Mucosa of gallbladder (tissue), 1 donor: ENCODE measurements at regions not wholly inside any gene's neighbourhood (a gene's known extent, or its start where the extent isn't known, plus 50 kb on each side); places are given as distances from the start of the nearest gene placed in this dataset.
A peak's percentile ranks its signal among the peaks of the same experiment; 100 is the strongest.
"Not testable (repeated sequence)": the region's sequence is repeated elsewhere in the genome, so short reads cannot be mapped to it uniquely, and the experiment has no call there.

ENCODE experiments used
- DNase-seq: peaks from one replicate; pipeline ENCODE4 v3.0.0-alpha.2; 2020; ENCODE audit warnings: low spot score
- donor health status: DM: no; HTN: no; CAD: no.

DNA sequence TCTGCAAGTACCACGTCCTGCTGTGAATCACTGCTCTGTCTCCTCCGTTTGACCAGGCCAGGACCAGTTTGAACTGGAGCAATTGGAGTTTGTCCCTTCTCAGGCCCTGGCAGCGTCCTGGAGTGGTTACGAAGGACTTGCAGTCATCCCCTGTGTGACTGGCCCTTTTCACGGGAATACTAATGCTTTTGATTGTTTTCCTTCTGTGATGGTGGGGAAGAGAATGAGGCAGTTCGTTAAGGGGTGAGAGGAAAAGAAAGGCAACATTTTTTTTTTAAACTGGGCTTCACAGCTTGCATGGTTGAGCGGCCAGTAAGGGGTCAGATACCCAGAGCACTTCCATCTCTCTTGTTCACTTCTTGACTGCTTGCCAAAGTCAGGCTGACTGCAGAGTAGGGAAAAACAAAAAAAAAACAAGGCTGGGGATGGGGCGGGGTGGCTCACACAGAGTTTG, 153.5 kb upstream of the STK32A start:
- DNase-seq, result peak; percentile 43

DNA sequence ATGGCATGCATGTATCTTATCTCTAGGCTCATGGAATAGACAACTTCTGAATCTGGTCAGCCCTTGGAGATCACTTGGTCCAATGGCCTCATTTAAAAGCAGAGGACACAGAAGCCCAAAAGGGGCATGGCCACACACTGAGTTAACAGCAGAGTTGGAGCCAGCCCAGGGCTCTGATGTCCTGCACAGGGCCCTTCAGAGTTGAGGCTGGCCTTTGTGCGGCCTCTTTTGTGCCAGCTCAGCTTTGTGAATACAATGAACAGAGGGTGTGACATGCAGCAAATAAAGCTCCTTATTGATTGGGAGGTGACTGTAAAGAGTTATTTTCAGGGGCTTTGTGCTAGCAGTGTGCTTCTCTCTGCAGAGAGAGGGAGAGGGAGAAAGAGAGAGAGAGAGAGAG, 150.1 kb upstream of the STK32A start:
- peak; percentile 58 for DNase-seq

DNA sequence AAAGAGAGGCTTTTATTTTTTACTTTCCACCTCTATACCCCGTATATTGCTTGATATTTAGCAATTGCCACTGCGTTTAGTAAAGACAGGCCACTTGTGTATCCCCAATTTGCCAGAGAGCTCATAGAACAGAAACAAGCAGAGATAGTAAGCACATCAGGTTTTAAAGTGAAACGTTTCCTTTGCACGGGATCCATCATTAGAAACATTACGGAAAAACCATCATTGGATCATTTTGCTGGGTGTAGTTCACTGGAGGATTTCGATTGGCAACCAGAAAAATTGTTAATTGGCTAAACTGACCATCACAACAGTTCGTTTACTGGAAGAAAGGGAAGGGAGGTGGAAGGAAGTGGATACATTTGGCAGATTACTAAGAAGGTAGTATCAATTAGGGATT, 149.4 kb upstream of the STK32A start:
- DNase-seq, result no peak

DNA sequence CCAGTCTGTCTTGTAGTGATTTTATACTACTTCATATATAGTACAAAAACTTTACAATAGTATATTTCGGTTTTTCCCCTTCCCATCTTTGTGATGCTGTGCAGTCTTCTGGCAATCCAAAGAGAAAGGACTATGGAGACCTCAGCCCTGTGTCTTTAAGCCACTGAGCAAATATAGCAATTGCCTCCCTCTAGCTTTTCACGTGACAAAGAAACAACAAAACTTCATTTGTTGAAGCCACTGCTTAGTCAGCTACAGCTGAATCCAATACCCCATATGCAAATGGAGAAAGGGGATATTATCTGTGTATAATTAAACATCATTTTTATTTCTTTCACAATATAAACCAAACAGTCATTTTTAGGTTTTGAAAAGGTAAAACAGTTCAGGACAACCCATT, 142.8 kb upstream of the STK32A start:
- no peak for DNase-seq

DNA sequence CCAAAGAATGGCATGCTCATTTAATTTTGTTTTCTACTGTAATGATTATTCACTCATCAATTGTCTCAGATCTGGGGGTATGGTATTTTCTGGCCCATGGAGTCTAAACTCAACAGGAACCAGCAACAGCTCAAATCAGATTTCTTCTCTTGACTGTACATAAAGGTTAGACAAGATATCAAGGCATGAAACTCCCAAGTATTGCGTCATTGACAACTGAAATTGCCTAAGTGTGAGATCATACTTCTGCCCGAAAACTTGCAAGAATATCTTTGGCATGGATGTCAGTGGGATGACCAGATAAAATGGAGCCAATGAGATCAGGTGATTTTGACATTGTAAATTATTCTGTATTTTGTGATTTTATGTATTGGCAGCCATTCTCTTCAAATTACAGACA, 141.7 kb upstream of the STK32A start:
- DNase-seq, result no peak

DNA sequence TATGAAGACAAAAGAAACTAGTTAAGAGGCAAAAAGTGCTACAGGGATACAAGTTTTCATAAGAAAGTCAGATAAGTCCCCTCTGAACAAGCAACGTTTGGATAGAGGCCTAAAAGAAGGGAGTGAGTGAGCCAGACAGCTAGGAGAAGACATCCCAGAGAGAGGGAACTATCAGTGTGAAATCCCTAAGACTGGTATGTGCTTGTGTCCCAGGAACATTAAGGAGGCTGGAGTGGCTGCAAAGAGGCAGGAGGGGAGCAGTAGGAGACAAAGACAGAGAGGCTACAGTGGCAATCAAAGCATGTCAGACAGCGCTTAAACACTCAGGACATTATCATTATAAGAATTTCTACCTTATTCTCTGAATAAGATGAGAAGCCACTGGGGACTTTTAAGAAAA, 139.1 kb upstream of the STK32A start:
- DNase-seq, result no peak

DNA sequence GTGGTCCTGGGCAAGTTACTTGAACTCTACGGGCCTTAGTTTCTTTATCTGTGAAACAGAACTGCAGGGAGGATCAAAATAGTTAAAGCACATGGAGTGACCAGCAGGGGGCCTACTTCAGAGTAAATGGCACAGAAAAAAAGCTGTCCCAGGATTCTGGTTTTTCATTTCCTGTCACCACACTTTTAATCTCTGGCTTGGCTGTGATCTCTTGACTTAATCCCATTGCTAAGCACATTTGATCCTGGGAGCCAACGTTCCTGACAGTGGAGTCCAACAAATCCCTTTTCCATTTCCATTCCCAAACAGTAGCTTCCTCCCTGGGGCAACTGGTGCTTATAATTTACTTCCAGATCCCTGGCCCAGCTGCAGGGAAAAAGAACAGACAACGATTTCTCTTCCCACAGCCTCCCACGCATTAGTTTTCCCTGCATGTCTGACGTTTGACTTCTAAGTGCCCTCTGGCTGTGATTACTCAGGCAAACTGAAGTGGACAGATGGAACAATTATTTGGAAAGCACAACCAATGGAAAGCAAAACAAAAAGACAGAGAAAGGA, 136.5 kb upstream of the STK32A start:
- DNase-seq, result peak; percentile 10

DNA sequence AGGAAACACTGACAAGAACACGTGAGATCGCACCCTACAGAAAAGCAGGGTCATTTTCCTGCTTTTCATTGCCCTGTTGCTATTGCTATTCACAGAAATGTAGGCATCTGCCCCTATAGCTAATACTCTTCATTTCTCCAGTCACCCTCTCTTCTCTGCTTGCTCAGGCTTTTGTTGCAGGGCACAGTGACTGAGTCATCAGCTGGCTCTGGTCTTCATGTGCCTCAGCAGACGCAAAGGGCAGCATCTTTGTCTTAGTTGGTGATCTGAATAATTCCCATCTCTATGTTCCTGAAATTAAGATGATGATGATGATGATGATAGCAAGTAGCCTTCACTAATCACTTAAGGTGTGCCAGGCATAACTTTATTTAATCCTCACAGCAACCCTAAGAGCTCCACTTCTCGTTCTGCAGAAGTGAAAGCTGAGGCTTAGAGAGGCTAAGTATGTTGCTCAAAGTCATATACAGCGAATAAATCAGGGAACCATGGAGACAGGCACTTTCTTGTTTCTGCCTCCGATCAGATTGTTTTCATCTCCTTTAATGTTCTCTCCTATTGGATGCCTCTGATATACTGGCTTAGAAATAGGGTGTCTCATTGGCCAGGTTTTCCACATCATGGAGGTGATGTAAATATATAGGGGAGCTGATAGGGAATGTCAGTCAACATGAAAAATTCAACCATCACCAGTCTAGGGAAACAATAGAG, 133.0 kb upstream of the STK32A start:
- no peak for DNase-seq

DNA sequence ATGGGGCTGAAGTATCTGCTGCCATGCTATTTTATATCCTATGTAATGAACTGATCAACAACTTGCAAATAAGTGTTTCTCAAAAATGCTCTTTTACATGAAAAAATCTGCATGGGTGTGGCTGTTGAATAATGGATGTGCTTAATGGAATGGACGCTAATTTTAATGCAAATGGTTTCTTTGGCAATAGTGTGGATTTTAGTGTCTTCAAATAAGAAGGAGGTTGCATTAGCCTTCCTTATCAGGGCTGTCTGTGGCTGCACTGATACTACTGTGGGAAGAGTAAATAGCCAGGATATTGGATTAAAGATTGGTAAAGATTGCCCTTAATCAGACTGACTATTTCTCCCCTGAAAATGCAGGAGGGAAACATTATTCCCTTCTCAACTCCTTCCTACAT, 121.9 kb upstream of the STK32A start:
- no peak for DNase-seq

DNA sequence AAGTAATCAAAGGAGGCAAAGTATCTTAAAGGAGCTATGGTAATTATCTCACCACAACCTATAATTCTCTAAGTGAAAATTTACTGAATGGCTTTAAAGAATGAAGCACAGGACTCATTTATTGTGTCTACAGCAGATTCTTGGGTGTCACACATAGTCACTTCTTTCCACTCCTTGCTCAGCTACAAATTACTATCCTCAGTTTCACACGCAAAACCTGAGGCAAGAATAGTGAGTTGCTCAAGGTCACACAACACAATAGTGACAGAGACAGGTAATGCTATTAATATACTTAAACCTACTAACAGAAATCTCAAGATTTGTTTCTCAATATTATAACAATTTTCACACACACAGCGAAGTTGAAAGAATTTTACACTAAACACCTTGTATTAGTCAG, 120.9 kb upstream of the STK32A start:
- no peak for DNase-seq

DNA sequence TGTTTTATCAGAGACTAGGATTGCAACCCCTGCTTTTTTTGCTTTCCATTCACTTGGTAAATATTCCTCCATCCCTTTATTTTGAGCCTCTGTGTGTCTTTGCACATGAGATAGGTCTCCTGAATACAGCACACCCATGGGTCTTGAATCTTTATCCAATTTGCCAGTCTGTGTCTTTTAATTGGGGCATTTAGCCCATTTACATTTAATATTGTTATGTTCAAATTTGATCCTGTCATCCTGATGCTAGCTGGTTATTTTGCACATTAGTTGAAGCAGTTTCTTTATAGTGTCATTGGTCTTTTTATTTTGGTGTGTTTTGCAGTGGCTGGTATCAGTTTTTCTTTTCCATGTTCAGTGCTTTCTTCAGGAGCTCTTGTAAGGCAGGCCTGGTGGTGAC, 95.1 kb upstream of the STK32A start:
- DNase-seq, result not testable (repeated sequence)

DNA sequence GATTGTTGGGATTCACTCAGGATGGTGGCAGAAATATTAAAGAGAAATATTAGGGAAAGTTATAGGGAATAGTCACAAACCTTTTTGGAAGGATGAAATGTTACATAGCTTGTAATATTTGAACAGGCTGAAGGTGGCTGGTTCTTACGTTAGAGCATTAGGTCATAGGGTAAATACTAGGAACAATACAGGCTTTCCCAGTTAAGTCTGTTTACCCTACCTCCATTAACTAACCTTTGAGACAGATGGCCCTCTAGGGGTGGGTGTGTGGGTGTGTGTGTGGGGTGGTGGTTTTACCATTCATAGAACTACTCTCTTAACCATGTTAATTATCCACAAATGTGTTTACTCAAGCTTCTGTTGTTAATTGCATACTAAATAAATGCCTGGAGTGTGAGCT, 94.3 kb upstream of the STK32A start:
- peak; percentile 58 for DNase-seq

DNA sequence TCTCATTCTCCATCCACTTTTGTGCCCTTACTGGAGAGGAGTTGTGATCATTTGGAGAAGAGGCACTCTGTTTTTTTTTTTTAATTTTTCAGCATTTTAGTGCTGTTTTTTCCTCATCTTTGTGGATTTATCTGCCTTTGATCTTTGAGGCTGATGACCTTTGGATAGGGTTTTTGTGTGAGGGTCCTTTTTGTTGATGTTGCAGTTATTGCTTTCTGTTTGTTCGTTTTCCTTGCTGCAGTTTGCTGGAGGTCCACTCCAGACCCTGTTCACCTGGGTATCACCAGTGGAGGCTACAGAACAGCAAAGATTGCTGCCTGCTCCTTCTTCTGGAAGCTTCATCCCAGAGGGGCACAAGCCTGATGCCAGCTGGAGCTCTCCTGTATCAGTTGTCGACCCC, 93.2 kb upstream of the STK32A start:
- not testable (repeated sequence) for DNase-seq

DNA sequence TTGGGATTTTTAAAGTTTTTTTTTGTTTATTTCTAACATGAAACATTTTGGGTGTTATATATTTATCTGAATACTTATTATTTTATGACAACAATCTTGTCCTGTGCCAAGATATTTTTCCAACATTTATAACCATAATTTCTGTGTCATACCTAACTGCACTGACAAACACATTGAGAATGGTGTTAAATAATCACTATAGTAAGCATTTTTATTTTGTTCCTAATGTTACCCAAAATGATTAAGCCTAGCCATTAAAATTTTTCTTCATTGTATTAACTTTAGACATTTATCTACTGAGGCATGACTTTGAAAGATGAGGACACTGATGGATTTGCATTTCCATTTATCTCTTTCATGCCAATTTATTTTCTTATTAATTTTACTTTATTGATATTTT, 91.6 kb upstream of the STK32A start:
- DNase-seq, result no peak

DNA sequence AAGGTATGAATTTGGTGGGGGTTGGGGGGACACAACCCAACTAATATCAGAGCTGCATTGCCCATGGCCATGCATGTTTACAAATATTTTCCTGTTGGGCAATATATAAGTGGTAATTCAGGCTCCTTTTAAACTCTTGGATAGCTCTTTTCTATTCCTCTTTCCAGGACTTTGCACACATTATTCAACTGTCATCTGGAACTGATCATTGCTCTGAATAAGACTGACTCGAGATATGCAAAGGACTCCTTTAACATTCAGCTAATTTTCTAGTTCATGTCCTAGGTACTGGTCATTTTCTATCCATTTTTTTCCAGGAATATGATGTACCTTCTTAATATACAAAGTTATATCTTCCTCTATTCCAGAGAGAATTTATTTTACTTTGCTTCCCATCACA, 89.5 kb upstream of the STK32A start:
- DNase-seq, result no peak

DNA sequence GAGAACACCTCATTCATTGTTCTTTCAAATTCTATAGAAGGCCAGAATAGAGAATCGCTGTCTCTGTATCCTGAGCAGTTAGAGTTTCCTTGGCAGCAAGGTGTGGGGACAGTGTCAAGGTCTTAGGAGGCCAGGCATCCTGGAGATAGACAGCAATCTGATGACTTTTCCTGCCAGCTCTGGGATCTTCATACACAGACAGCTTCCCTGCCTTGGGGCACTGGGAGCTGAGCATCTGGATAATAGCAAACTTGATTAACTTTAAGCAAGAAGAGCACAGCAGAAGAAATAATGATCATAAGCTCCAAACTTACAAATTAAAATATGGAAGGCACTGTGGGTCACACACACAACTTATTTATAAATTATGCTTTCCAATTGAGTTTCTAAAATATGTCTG, 86.1 kb upstream of the STK32A start:
- DNase-seq, result no peak

DNA sequence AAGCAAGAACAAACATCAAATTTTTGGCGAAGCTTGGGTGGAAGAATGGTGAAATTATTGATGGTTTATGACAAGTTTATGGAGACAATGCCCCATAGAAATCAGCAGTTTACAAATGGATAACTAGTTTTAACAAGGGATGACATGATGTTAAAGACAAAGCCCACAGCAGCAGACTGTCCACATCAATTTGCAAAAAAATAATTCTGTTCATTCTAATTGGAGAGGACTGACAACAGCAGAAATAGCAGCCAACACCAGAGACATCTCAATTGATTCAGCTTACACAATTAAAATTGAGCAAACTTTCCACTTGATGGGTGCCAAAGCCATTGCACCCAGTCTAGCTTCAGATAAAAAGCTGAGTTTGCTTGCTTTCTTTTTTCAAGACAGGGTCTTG, 82.7 kb upstream of the STK32A start:
- no peak for DNase-seq

DNA sequence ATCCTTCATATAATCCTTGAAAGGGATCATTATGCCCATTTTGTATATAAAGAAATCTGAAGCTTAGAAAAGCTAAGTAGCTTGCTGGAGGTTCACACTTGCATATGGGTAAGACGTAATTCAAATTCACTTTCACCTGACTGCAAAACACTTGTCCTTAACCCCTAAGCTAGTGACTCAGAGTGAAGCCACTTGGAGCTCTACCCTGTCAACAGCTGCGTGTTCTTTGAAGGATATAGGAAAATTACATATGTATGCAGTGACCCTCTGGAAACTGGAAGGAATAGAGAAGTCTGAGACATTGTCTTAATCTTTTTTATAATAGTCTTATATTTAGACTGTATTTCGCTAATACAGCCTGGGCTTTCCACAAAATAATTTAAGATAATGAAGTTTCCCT, 80.0 kb upstream of the STK32A start:
- DNase-seq, result no peak

DNA sequence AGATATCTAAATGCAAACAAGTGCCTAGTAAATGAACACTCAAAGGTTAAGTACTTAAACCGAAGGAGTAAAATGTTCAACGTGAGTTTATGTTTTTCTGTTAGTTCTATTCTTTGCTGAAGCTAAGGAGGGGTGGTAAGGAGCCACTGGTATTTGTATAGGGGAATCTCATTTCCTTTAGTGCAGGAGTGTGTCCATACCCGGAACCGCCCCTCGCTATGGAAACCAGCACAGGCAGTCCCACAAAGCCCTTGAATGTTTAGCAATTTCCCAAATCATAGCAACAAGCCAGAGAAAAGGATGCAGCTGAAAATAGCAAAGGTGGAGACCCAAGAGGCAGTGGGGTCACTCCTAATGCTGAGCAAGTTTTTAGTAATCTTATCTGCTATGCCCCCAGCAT, 78.8 kb upstream of the STK32A start:
- DNase-seq, result no peak

DNA sequence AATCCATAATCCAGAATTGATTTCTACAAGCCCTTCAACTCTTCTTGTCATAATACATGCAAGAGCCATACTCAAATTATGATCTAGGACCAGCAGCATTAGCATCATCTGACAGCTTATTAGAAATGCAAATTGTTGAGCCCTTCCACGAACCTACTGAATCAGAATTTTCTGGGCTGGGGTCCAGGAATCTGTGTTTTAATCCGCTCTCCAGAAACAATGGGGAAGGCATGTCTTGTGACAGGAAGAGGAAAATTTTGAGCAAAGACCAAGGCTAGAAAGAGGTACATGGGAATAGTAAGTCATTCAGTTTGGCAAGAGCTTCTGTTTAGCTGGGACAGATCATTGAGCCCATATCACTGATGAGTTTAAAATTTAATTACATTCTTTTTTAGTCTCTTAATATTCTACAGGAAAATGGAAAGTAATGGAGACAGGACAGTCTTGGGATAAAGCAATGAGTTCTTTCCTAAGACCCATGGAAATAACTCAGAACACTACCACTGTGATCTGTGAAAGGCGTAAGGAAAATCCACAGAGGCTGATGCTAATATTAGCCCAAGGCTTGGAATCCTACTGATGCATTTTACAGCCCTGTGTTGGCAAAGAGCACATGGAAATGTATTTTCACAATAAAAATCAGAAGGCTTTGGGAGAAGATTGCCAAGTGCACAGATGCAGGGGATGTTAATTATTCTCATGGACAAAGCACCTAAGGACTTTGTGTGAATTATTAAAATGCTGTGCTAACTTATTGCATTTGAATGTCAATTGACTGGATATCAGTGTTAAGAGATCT, 73.7 kb upstream of the STK32A start:
- no peak for DNase-seq

DNA sequence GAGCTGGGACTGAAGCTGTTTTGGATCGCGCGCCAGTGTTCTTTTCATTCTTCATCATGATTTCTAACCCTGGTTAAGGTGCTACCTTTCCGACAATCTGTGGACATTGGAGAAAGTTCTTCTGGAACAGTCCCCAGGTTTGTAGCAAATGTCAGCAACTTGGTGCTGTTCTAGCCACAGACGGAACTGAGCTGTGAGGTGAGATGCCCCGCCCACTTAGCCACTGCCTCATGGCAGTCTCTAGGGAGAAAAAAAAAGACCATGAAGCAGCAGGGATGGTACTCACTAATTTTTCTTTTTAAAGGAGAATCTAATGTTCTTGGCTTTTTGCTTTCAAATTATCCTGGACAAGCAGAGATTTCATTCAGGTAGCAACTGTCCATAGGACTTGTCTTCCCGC, 72.1 kb upstream of the STK32A start:
- DNase-seq, result no peak

DNA sequence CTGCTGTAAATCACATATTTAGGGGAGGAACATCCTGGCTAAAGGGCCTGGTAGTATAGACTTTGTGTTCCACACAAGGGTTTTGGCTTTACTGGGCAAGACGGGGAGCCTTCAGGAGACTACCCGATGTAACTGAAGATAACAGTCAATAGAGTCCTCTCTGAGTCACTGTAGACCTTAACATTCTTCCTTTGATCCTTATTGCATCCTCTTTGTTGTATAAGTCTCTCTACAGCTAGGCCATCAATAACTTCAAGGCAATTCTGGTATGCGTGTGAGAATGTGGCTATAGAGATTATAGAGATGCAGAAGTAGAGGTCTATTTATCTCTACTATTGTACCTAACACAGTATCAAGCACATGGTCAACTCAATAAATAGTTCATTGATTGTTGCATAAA, 67.3 kb upstream of the STK32A start:
- no peak for DNase-seq
